ENCODE measurements at regions not wholly inside any gene's neighbourhood (a gene's known extent, or its start where the extent isn't known, plus 50 kb on each side); places are given as distances from the start of the nearest gene placed in this dataset.

- Histone ChIP-seq H3K9me3 (peaks cover 0 to 12% (median 7%) of the 10 kb centered on the region in 4 donors), H3K4me1 (no peaks in the 10 kb centered on the region), H3K4me3 (no peak overlapping the region), H3K27ac (no peak overlapping the region), H3K27me3 (no peaks in the 10 kb centered on the region), H3K36me3 (no peaks in the 10 kb centered on the region)
- intact Hi-C loops (cut with DNase I; ENCODE audit: low total_unique reads), result no loop called here
- 57 to 77% (median 65%) methylated on average over 4 of the region's 4 CpGs for WGBS, 5 donors
- TF ChIP-seq EP300 (IDR thresholded peaks at IDR 0.05) (no peak), POLR2AphosphoS5 (IDR thresholded peaks at IDR 0.05) (no peak), CTCF (IDR thresholded peaks at IDR 0.05) (no peak), POLR2A (IDR thresholded peaks at IDR 0.05) (no peak)
- no peak for DNase-seq
Observed at GRCh38 chr14:94839348-94839747, 69.4 kb upstream of the GSC start.

- no peak for DNase-seq
- H3K4me1 ChIP-seq, result no peaks in the 10 kb centered on the region
- H3K4me3 ChIP-seq, result no peak overlapping the region
- intact Hi-C loops (cut with DNase I; ENCODE audit: low total_unique reads), result no loop called here
- no peak overlapping the region for H3K27ac ChIP-seq
- H3K27me3 ChIP-seq, result no peaks in the 10 kb centered on the region
- TF ChIP-seq EP300 (IDR thresholded peaks at IDR 0.05), result no peak
- no peak for TF ChIP-seq POLR2AphosphoS5 (IDR thresholded peaks at IDR 0.05)
- TF ChIP-seq POLR2A (IDR thresholded peaks at IDR 0.05), result no peak
- no peak for TF ChIP-seq CTCF (IDR thresholded peaks at IDR 0.05)
- H3K9me3 ChIP-seq, result peaks cover 0 to 13% (median 7%) of the 10 kb centered on the region in 4 donors
- 83 to 93% (median 88%) methylated on average over 2 of the region's 2 CpGs for WGBS, 5 donors
- H3K36me3 ChIP-seq, result no peaks in the 10 kb centered on the region
Observed at GRCh38 chr14:94836849-94837248, 66.9 kb upstream of the GSC start.

GRCh38 chr14:94833633-94834032, 63.7 kb upstream of the GSC start:
- intact Hi-C loops (cut with DNase I; ENCODE audit: low total_unique reads), result no loop called here
- no peaks in the 10 kb centered on the region for H3K27me3 ChIP-seq
- H3K27ac ChIP-seq, result no peak overlapping the region
- DNase-seq, result no peak
- WGBS, 5 donors, result 73 to 81% (median 75%) methylated on average over 5 of the region's 5 CpGs
- no peak for TF ChIP-seq POLR2AphosphoS5 (IDR thresholded peaks at IDR 0.05)
- TF ChIP-seq EP300 (IDR thresholded peaks at IDR 0.05), result no peak
- no peak for TF ChIP-seq CTCF (IDR thresholded peaks at IDR 0.05)
- no peak for TF ChIP-seq POLR2A (IDR thresholded peaks at IDR 0.05)
- H3K4me1 ChIP-seq, result no peaks in the 10 kb centered on the region
- H3K36me3 ChIP-seq, result no peaks in the 10 kb centered on the region
- H3K4me3 ChIP-seq, result no peak overlapping the region
- peaks cover 0 to 13% (median 7%) of the 10 kb centered on the region in 4 donors for H3K9me3 ChIP-seq

DNA sequence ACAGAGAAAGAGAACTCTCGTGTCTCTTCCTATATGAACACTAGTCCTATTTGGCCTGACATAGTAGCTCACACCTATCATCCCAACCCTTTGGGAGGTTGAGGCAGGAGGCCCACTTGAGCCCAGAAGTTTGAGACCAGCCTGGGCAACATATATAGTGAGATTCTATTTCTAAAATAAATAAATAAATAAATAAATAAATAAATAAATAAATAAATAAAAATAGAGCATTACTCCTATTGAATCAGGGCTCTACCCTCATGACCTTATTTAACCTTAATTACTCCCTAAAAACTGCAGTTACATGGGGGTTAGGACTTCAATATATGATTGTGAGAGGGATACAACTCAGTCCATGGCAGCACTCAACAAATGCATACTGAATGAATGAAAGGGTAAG, 61.2 kb upstream of the GSC start:
- WGBS, 5 donors, result 41 to 100% (median 48%) methylated on average over 1 of the region's 1 CpG

More for the DNA sequence above, 61.2 kb upstream of the GSC start:
- H3K27me3 ChIP-seq, result no peaks in the 10 kb centered on the region
- H3K27ac ChIP-seq, result no peak overlapping the region
- no peak overlapping the region for H3K4me3 ChIP-seq
- intact Hi-C loops (cut with DNase I; ENCODE audit: low total_unique reads), result no loop called here
- H3K4me1 ChIP-seq, result peaks cover 0 to 8% (median 0%) of the 10 kb centered on the region in 4 donors
- no peaks in the 10 kb centered on the region for H3K36me3 ChIP-seq
- H3K9me3 ChIP-seq, result peaks cover 0 to 15% (median 7%) of the 10 kb centered on the region in 4 donors
- TF ChIP-seq EP300 (IDR thresholded peaks at IDR 0.05), result no peak
- no peak for TF ChIP-seq CTCF (IDR thresholded peaks at IDR 0.05)
- no peak for TF ChIP-seq POLR2AphosphoS5 (IDR thresholded peaks at IDR 0.05)
- no peak for TF ChIP-seq POLR2A (IDR thresholded peaks at IDR 0.05)
- DNase-seq, result no peak
